HEK293 (cell line): ENCODE measurements at regions not wholly inside any gene's neighbourhood (a gene's known extent, or its start where the extent isn't known, plus 50 kb on each side); places are given as distances from the start of the nearest gene placed in this dataset.

ENCODE experiments used
- CTCF ChIA-PET: fragments of 350-600 bp; formaldehyde crosslinking; extraction: SDS; loops from one replicate; lab custom pipeline; 2021; ENCODE audit warnings: antibody characterized with exemption; lab: Yijun Ruan, JAX
- POLR2A ChIA-PET: fragments of 300-600 bp; formaldehyde crosslinking; extraction: SDS; loops from one replicate; lab custom pipeline; 2020; ENCODE audit warnings: antibody characterized with exemption, inconsistent platforms; lab: Yijun Ruan, JAX
- H3K27ac ChIP-seq: fragments of 200-500 bp; sonication (Bioruptor generic); 2 replicates; pipeline ENCODE4 v1.5.1; 2014; ENCODE audit warnings: low read depth, low read length, control low read depth, inconsistent platforms; ENCODE audit errors: extremely low read depth
- H3K36me3 ChIP-seq, 2 experiments: fragments of 200-500 bp in 1 of 2; sonication (Bioruptor generic) in 1 of 2; 1 replicate in 1 of 2; 2 replicates in 1 of 2; pipeline ENCODE4 v1.5.1; 2014 to 2017; ENCODE audit warnings: inconsistent platforms in 2 of 2, low read length in 2 of 2; ENCODE audit not compliant: control insufficient read depth in 2 of 2, insufficient read depth in 1 of 2
- H3K4me1 ChIP-seq: fragments of 200-500 bp; sonication (Bioruptor generic); 2 replicates; pipeline ENCODE4 v1.5.1; 2014; ENCODE audit warnings: mild to moderate bottlenecking, low read length, inconsistent platforms; ENCODE audit not compliant: control insufficient read depth, insufficient read depth
- H3K4me3 ChIP-seq: 2 replicates; pipeline ENCODE4 v1.5.1; 2011; ENCODE audit warnings: low read depth, mild to moderate bottlenecking, control low read depth, low read length, moderate library complexity
- H3K9me3 ChIP-seq: fragments of 200-500 bp; sonication (Bioruptor generic); 2 replicates; pipeline ENCODE4 v1.5.1; 2014; ENCODE audit warnings: low read depth, low read length, inconsistent platforms; ENCODE audit not compliant: control insufficient read depth, insufficient read depth
- AEBP2 ChIP-seq: fragments of 450-650 bp; formaldehyde crosslinking; IDR thresholded peaks from 2 replicates; pipeline ENCODE4 v1.5.1; 2016; ENCODE audit warnings: missing biosample characterization, missing genetic modification characterization, borderline replicate concordance
- BCL11B ChIP-seq: fragments of 450-650 bp; formaldehyde crosslinking; IDR thresholded peaks from 2 replicates; pipeline ENCODE4 v1.5.1; 2016; ENCODE audit warnings: low read depth, missing biosample characterization, missing genetic modification characterization
- GFI1B ChIP-seq: fragments of 450-650 bp; formaldehyde crosslinking; IDR thresholded peaks from 2 replicates; pipeline ENCODE4 v1.5.1; 2016; ENCODE audit warnings: missing biosample characterization, missing genetic modification characterization
- HIC1 ChIP-seq: fragments of 450-650 bp; formaldehyde crosslinking; IDR thresholded peaks from 2 replicates; pipeline ENCODE4 v1.5.1; 2016; ENCODE audit warnings: missing biosample characterization, missing genetic modification characterization
- KLF1 ChIP-seq: fragments of 450-650 bp; formaldehyde crosslinking; IDR thresholded peaks from 2 replicates; pipeline ENCODE4 v1.5.1; 2016; ENCODE audit warnings: missing biosample characterization, missing genetic modification characterization
- OSR2 ChIP-seq: fragments of 450-650 bp; formaldehyde crosslinking; IDR thresholded peaks from 2 replicates; pipeline ENCODE4 v1.5.1; 2016; ENCODE audit warnings: missing biosample characterization, missing genetic modification characterization
- TCF7L2 ChIP-seq: IDR thresholded peaks from 2 replicates; pipeline ENCODE4 v1.6.1; 2011; ENCODE audit warnings: low read depth, mild to moderate bottlenecking, inconsistent platforms, low read length, moderate library complexity, borderline replicate concordance
- ZNF175 ChIP-seq: fragments of 450-650 bp; formaldehyde crosslinking; IDR thresholded peaks from 2 replicates; pipeline ENCODE4 v1.5.1; 2016; ENCODE audit warnings: missing biosample characterization, missing genetic modification characterization
- ZNF621 ChIP-seq: fragments of 450-650 bp; formaldehyde crosslinking; IDR thresholded peaks from 2 replicates; pipeline ENCODE4 v1.5.1; 2017; ENCODE audit warnings: missing biosample characterization, missing genetic modification characterization
- ZNF639 ChIP-seq: fragments of 450-650 bp; formaldehyde crosslinking; IDR thresholded peaks from 2 replicates; pipeline ENCODE4 v1.5.1; 2016; ENCODE audit warnings: missing biosample characterization, missing genetic modification characterization
- ZNF658 ChIP-seq: fragments of 450-650 bp; formaldehyde crosslinking; IDR thresholded peaks from 2 replicates; pipeline ENCODE4; 2016; ENCODE audit warnings: missing biosample characterization, missing genetic modification characterization
- ZNF707 ChIP-seq: fragments of 450-650 bp; formaldehyde crosslinking; IDR thresholded peaks from 2 replicates; pipeline ENCODE4 v1.5.1; 2016; ENCODE audit warnings: missing biosample characterization, missing genetic modification characterization
- ZNF792 ChIP-seq: fragments of 450-650 bp; formaldehyde crosslinking; IDR thresholded peaks from 2 replicates; pipeline ENCODE4 v1.5.1; 2016; ENCODE audit warnings: missing biosample characterization, missing genetic modification characterization
- TF ChIP-seq, protein P1 (sequence below): fragments of 450-650 bp; formaldehyde crosslinking; IDR thresholded peaks from 2 replicates; pipeline ENCODE4 v1.5.1; 2016; ENCODE audit warnings: missing biosample characterization, missing genetic modification characterization, low read depth
- TF ChIP-seq, protein P2 (sequence below): fragments of 450-650 bp; formaldehyde crosslinking; IDR thresholded peaks from 2 replicates; pipeline ENCODE4 v1.5.1; 2016; ENCODE audit warnings: missing biosample characterization, missing genetic modification characterization
- TF ChIP-seq, protein P3 (sequence below): fragments of 450-650 bp; formaldehyde crosslinking; IDR thresholded peaks from 2 replicates; pipeline ENCODE4 v1.5.1; 2016; ENCODE audit warnings: missing biosample characterization, missing genetic modification characterization
- TF ChIP-seq, protein P4 (sequence below): fragments of 450-650 bp; formaldehyde crosslinking; conservative IDR thresholded peaks from 2 replicates; pipeline ENCODE4 v1.5.1; 2016; ENCODE audit warnings: low read depth, missing biosample characterization, missing genetic modification characterization
- TF ChIP-seq, protein P5 (sequence below): fragments of 450-650 bp; formaldehyde crosslinking; IDR thresholded peaks from 2 replicates; pipeline ENCODE4 v1.5.1; 2016; ENCODE audit warnings: missing biosample characterization, missing genetic modification characterization

GRCh38 chr7:35355199-35355598, 101.3 kb upstream of the TBX20 start:
- Histone ChIP-seq H3K36me3 (no peaks in the 10 kb centered on the region), H3K9me3 (no peaks in the 10 kb centered on the region), H3K4me1 (no peaks in the 10 kb centered on the region), H3K27ac (no peak overlapping the region), H3K4me3 (no peak overlapping the region)
- TF ChIP-seq ZNF639 (tag by site-specific recombination), result no peak
- no peak for TF ChIP-seq KLF1 (tag by site-specific recombination)
- no peak for TF ChIP-seq ZNF792 (tag by site-specific recombination)
- no peak for TF ChIP-seq TCF7L2
- TF ChIP-seq, protein P1, sequence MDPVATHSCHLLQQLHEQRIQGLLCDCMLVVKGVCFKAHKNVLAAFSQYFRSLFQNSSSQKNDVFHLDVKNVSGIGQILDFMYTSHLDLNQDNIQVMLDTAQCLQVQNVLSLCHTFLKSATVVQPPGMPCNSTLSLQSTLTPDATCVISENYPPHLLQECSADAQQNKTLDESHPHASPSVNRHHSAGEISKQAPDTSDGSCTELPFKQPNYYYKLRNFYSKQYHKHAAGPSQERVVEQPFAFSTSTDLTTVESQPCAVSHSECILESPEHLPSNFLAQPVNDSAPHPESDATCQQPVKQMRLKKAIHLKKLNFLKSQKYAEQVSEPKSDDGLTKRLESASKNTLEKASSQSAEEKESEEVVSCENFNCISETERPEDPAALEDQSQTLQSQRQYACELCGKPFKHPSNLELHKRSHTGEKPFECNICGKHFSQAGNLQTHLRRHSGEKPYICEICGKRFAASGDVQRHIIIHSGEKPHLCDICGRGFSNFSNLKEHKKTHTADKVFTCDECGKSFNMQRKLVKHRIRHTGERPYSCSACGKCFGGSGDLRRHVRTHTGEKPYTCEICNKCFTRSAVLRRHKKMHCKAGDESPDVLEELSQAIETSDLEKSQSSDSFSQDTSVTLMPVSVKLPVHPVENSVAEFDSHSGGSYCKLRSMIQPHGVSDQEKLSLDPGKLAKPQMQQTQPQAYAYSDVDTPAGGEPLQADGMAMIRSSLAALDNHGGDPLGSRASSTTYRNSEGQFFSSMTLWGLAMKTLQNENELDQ (tag by site-specific recombination), result no peak
- TF ChIP-seq ZNF621 (tag by site-specific recombination), result no peak
- TF ChIP-seq BCL11B, result no peak
- TF ChIP-seq, protein P2, sequence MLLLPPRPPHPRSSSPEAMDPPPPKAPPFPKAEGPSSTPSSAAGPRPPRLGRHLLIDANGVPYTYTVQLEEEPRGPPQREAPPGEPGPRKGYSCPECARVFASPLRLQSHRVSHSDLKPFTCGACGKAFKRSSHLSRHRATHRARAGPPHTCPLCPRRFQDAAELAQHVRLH (tag by site-specific recombination), result no peak
- TF ChIP-seq ZNF658 (tag by site-specific recombination), result no peak
- TF ChIP-seq AEBP2 (tag by site-specific recombination), result no peak
- no peak for TF ChIP-seq GFI1B (tag by site-specific recombination)
- TF ChIP-seq, protein P3, sequence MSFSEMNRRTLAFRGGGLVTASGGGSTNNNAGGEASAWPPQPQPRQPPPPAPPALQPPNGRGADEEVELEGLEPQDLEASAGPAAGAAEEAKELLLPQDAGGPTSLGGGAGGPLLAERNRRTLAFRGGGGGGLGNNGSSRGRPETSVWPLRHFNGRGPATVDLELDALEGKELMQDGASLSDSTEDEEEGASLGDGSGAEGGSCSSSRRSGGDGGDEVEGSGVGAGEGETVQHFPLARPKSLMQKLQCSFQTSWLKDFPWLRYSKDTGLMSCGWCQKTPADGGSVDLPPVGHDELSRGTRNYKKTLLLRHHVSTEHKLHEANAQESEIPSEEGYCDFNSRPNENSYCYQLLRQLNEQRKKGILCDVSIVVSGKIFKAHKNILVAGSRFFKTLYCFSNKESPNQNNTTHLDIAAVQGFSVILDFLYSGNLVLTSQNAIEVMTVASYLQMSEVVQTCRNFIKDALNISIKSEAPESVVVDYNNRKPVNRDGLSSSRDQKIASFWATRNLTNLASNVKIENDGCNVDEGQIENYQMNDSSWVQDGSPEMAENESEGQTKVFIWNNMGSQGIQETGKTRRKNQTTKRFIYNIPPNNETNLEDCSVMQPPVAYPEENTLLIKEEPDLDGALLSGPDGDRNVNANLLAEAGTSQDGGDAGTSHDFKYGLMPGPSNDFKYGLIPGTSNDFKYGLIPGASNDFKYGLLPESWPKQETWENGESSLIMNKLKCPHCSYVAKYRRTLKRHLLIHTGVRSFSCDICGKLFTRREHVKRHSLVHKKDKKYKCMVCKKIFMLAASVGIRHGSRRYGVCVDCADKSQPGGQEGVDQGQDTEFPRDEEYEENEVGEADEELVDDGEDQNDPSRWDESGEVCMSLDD (tag by site-specific recombination), result no peak
- TF ChIP-seq OSR2, result no peak
- TF ChIP-seq, protein P4, sequence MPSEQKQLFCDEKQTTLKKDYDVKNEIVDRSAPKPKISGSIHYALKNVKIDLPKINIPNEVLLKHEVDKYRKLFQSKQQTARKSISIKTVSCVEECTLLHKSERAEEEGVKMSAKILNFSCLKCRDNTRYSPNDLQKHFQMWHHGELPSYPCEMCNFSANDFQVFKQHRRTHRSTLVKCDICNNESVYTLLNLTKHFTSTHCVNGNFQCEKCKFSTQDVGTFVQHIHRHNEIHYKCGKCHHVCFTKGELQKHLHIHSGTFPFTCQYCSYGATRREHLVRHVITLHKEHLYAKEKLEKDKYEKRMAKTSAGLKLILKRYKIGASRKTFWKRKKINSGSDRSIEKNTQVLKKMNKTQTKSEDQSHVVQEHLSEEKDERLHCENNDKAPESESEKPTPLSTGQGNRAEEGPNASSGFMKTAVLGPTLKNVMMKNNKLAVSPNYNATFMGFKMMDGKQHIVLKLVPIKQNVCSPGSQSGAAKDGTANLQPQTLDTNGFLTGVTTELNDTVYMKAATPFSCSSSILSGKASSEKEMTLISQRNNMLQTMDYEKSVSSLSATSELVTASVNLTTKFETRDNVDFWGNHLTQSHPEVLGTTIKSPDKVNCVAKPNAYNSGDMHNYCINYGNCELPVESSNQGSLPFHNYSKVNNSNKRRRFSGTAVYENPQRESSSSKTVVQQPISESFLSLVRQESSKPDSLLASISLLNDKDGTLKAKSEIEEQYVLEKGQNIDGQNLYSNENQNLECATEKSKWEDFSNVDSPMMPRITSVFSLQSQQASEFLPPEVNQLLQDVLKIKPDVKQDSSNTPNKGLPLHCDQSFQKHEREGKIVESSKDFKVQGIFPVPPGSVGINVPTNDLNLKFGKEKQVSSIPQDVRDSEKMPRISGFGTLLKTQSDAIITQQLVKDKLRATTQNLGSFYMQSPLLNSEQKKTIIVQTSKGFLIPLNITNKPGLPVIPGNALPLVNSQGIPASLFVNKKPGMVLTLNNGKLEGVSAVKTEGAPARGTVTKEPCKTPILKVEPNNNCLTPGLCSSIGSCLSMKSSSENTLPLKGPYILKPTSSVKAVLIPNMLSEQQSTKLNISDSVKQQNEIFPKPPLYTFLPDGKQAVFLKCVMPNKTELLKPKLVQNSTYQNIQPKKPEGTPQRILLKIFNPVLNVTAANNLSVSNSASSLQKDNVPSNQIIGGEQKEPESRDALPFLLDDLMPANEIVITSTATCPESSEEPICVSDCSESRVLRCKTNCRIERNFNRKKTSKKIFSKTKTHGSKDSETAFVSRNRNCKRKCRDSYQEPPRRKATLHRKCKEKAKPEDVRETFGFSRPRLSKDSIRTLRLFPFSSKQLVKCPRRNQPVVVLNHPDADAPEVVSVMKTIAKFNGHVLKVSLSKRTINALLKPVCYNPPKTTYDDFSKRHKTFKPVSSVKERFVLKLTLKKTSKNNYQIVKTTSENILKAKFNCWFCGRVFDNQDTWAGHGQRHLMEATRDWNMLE (tag by site-specific recombination), result no peak
- TF ChIP-seq HIC1 (tag by site-specific recombination), result no peak
- TF ChIP-seq, protein P5, sequence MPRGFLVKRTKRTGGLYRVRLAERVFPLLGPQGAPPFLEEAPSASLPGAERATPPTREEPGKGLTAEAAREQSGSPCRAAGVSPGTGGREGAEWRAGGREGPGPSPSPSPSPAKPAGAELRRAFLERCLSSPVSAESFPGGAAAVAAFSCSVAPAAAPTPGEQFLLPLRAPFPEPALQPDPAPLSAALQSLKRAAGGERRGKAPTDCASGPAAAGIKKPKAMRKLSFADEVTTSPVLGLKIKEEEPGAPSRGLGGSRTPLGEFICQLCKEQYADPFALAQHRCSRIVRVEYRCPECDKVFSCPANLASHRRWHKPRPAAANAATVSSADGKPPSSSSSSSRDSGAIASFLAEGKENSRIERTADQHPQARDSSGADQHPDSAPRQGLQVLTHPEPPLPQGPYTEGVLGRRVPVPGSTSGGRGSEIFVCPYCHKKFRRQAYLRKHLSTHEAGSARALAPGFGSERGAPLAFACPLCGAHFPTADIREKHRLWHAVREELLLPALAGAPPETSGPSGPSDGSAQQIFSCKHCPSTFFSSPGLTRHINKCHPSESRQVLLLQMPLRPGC (tag by site-specific recombination), result no peak
- no peak for TF ChIP-seq ZNF175
- no peak for TF ChIP-seq ZNF707 (tag by site-specific recombination)
- POLR2A ChIA-PET, result no interaction called here
- CTCF ChIA-PET, result no interaction called here
